KMS-11 (cell line): ENCODE measurements at regions not wholly inside any gene's neighbourhood (a gene's known extent, or its start where the extent isn't known, plus 50 kb on each side); places are given as distances from the start of the nearest gene placed in this dataset.

Source experiments
- H2AFZ ChIP-seq: fragments of 200-600 bp; sonication (generic); 2 replicates; pipeline ENCODE4 v1.6.1; 2016; ENCODE audit warnings: antibody characterized with exemption, mixed run types, low read depth
- H3K27ac ChIP-seq: fragments of 200-600 bp; sonication (generic); 2 replicates; pipeline ENCODE4 v1.6.1; 2016; ENCODE audit warnings: mild to moderate bottlenecking, mixed run types
- H3K27me3 ChIP-seq: fragments of 200-600 bp; sonication (generic); 2 replicates; pipeline ENCODE4 v1.6.1; 2017; ENCODE audit warnings: mild to moderate bottlenecking, low read depth, mixed run types, moderate library complexity; ENCODE audit not compliant: insufficient read depth
- H3K36me3 ChIP-seq: fragments of 200-600 bp; sonication (generic); 2 replicates; pipeline ENCODE4 v1.6.1; 2017; ENCODE audit warnings: mild to moderate bottlenecking, mixed run types; ENCODE audit not compliant: insufficient read depth
- H3K4me1 ChIP-seq: fragments of 200-600 bp; sonication (generic); 2 replicates; pipeline ENCODE4 v1.6.1; 2016; ENCODE audit warnings: mild to moderate bottlenecking, low read depth, mixed run types; ENCODE audit not compliant: poor library complexity, severe bottlenecking
- H3K4me2 ChIP-seq: fragments of 200-600 bp; sonication (generic); 2 replicates; pipeline ENCODE4 v1.7.0; 2016; ENCODE audit warnings: mild to moderate bottlenecking, mixed run types
- H3K4me3 ChIP-seq: fragments of 200-600 bp; sonication (generic); IDR thresholded peaks from 2 replicates; pipeline ENCODE4 v1.6.1; 2017; ENCODE audit warnings: low read depth, low read length, mixed read lengths; ENCODE audit not compliant: insufficient read depth
- H3K79me2 ChIP-seq: fragments of 200-600 bp; sonication (generic); 2 replicates; pipeline ENCODE4 v1.6.1; 2016; ENCODE audit warnings: low read depth, mixed run types; ENCODE audit not compliant: insufficient read depth
- H3K9ac ChIP-seq: fragments of 200-600 bp; sonication (generic); 2 replicates; pipeline ENCODE4 v1.6.1; 2016; ENCODE audit warnings: mild to moderate bottlenecking, mixed run types
- H4K20me1 ChIP-seq: fragments of 200-600 bp; sonication (generic); 2 replicates; pipeline ENCODE4 v1.6.1; 2016; ENCODE audit warnings: mild to moderate bottlenecking, mixed run types; ENCODE audit not compliant: insufficient read depth
- TF ChIP-seq, protein P1 (sequence below): fragments of 200-600 bp; sonication (generic); conservative IDR thresholded peaks from 2 replicates; pipeline ENCODE4 v1.6.1; 2017; ENCODE audit warnings: low read depth, mild to moderate bottlenecking, antibody characterized with exemption, low read length, moderate library complexity, mixed read lengths

DNA sequence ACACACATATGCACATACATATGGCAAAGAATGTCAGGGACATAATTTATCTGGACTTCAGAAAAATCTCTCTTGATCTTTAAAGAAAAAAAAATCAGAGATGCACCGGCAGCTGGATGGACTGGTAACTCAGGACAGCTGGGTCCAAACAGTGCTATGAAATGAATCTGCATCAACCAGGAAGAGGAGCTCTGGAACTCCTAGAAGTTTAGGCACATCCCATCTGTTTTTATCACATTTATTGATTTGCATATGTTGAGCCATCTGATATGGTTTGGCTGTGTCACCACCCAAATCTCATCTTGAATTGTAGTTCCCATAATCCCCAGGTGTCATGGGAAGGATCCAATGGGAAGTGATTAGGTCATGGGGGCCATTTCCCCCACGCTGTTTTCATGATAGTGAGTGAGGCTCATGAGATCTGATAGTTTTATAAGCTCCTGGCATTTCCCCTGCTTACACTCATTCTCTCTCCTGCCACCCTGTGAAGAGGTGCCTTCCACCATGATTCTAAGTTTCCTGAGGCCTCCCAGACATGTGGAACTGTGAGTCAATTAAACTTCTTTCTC is 87.7 kb upstream of the AKIP1 start:
- Histone ChIP-seq H3K9ac (no peak overlapping the region), H3K4me1 (no peaks in the 10 kb centered on the region), H3K27me3 (no peaks in the 10 kb centered on the region)

DNA sequence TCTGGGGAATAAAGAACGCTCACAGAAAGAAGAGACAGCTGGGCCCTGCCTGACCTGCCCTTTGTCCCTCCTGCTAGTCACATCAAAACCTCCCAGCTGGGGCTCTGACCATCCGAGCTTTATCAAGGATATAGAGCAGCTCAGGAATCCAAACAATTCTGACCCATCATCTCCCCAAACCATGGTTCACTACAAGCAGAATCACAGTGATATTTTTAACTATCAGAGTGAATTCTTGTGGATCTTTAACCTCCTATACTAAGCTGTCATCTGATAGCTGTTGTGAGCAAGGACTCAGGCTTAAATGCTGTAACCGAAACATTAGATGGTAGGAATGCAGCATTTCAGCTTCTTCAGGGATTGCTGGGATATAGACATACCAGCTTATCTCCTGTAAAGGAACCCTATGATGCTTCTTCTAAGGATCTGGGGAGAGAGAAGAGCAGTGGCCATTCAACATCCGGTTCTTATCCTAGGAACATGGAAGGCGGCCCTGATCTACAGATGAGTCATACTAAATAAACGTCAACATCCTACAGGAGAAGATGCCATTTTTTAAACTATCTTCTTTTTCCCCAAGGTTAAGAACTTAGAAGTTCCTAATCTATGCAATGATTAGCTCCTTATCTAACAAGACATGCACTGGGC is 84.7 kb upstream of the AKIP1 start:
- Histone ChIP-seq H2AFZ (no peak overlapping the region), H3K27ac (no peak overlapping the region)
- TF ChIP-seq, protein P1, sequence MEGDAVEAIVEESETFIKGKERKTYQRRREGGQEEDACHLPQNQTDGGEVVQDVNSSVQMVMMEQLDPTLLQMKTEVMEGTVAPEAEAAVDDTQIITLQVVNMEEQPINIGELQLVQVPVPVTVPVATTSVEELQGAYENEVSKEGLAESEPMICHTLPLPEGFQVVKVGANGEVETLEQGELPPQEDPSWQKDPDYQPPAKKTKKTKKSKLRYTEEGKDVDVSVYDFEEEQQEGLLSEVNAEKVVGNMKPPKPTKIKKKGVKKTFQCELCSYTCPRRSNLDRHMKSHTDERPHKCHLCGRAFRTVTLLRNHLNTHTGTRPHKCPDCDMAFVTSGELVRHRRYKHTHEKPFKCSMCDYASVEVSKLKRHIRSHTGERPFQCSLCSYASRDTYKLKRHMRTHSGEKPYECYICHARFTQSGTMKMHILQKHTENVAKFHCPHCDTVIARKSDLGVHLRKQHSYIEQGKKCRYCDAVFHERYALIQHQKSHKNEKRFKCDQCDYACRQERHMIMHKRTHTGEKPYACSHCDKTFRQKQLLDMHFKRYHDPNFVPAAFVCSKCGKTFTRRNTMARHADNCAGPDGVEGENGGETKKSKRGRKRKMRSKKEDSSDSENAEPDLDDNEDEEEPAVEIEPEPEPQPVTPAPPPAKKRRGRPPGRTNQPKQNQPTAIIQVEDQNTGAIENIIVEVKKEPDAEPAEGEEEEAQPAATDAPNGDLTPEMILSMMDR: no peak

More for the DNA sequence above, 87.7 kb upstream of the AKIP1 start:
- TF ChIP-seq, protein P1: no peak
- Histone ChIP-seq H3K27ac (no peak overlapping the region), H3K4me2 (no peak overlapping the region), H3K4me3 (no peak overlapping the region), H4K20me1 (no peaks in the 10 kb centered on the region), H3K79me2 (no peaks in the 10 kb centered on the region), H3K36me3 (no peaks in the 10 kb centered on the region), H2AFZ (no peak overlapping the region)

DNA sequence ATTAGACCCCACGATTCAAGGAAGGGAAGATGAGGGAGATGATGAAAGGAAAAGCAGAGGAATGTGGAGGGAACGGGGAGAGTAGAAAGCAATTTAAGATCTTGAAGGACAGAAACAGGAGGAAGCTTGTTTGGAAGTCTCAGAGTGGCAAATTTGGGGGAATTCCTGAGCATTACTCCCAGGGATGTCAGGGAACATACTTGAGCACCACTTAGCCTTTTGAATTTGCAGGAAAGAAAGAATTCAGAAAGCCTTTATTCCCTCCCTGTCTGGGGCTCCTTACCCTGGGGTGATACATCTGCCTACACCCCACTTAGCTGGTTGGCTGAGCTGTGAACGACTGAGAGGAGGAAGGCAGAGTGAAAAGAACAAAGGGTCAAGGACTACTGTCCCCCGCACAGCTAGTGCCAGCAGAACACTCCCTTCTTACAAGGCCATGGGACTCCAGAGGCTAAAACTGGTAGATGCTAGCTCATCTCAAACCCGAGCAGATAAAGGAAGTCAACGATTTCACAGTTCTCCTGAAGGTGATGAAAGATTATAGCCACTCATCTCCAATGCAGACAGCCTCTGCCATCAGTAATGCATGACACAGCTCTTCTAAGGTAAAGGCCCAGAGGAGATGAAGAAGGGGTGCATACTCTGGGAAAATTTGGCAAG is 84.0 kb upstream of the AKIP1 start:
- Histone ChIP-seq H3K27me3 (no peaks in the 10 kb centered on the region), H3K4me2 (no peak overlapping the region), H3K4me1 (no peaks in the 10 kb centered on the region), H3K9ac (no peak overlapping the region), H3K79me2 (no peaks in the 10 kb centered on the region), H4K20me1 (no peaks in the 10 kb centered on the region), H3K27ac (no peak overlapping the region), H3K4me3 (no peak overlapping the region), H2AFZ (no peak overlapping the region), H3K36me3 (no peaks in the 10 kb centered on the region)
- TF ChIP-seq, protein P1: no peak

More for the DNA sequence above, 84.7 kb upstream of the AKIP1 start:
- Histone ChIP-seq H3K36me3 (no peaks in the 10 kb centered on the region), H3K4me1 (no peaks in the 10 kb centered on the region), H3K27me3 (no peaks in the 10 kb centered on the region), H4K20me1 (no peaks in the 10 kb centered on the region), H3K4me3 (no peak overlapping the region), H3K79me2 (no peaks in the 10 kb centered on the region), H3K9ac (no peak overlapping the region), H3K4me2 (no peak overlapping the region)

DNA sequence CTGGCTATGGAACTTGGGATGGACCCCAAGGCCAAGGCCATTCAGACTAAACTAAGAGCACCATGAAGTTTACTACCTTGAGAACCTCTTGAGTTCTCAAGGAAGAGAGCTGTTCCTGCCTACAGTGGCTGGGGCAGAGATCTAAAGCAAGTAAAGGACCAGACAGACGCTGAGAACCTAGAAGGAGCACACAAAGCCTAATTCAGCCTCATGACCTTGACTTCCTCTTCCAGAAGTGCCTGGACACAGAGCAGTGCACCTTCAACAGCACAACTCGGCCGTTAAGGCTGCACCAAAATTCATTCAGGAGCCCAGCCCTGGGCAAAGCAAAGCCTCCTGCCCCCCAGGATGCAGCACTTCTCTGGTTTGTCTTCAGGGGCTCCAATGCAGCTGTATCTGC is 82.9 kb upstream of the AKIP1 start:
- Histone ChIP-seq H3K27me3 (no peaks in the 10 kb centered on the region), H3K4me2 (no peak overlapping the region), H3K27ac (no peak overlapping the region), H3K9ac (no peak overlapping the region), H2AFZ (no peak overlapping the region), H3K4me3 (no peak overlapping the region), H4K20me1 (no peaks in the 10 kb centered on the region), H3K79me2 (no peaks in the 10 kb centered on the region), H3K36me3 (no peaks in the 10 kb centered on the region), H3K4me1 (no peaks in the 10 kb centered on the region)
- TF ChIP-seq, protein P1: no peak
